ENCODE measurements at regions not wholly inside any gene's neighbourhood (a gene's known extent, or its start where the extent isn't known, plus 50 kb on each side); places are given as distances from the start of the nearest gene placed in this dataset.

DNA sequence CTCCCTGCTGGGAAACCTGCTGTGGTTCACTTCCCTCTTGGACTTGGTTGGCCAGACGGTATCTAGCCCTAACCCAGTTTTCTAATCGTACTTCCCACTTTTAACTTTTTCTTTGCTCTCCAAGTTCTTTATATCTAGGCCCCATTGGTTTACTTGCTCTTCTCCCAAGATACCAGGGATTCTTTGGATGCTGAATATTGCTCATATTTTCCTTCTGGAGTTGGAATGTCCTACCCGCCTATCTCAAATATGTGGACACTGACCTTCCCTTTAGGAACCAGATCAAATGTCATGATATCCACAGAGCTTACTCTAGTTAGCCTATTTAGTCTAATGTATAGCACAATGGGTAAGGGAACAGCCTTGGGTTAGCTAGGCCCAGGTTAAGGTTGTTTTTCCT, 228.6 kb downstream of the DACT1 start:
- Histone ChIP-seq H3K36me3 (ENCODE audit: insufficient read depth, low read length) (no peaks in the 10 kb centered on the region), H3K9me3 (ENCODE audit: low read length) (no peaks in the 10 kb centered on the region), H3K4me1 (ENCODE audit: insufficient read depth, low read length) (no peaks in the 10 kb centered on the region), H3K4me3 (ENCODE audit: low read length) (no peak overlapping the region), H3K27me3 (ENCODE audit: insufficient read depth, low read length) (no peaks in the 10 kb centered on the region), H2AFZ (ENCODE audit: low read depth, low read length) (no peak overlapping the region)

DNA sequence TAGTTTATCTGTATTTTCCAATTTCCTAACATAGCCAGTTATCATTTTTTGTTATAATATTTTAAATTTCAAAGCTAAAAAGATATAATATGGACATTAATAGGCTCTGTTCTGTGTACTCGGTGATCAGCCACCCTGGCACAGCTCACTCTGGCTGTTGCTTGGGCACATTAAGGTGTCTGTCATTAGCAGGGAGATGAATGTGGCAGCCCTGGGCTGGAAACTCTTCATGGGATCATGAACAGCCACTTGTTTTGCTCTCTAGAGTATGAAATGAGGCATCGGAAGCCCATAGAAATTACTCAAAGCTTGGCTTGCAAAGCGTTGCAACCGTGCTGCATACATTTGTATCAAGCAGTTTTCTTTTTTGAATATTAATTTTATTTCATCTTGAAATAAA, 233.2 kb downstream of the DACT1 start:
- H3K4me3 ChIP-seq (ENCODE audit: low read length), result no peak overlapping the region
- no peaks in the 10 kb centered on the region for H3K36me3 ChIP-seq (ENCODE audit: insufficient read depth, low read length)
- no peaks in the 10 kb centered on the region for H3K27me3 ChIP-seq (ENCODE audit: insufficient read depth, low read length)
- no peak overlapping the region for H2AFZ ChIP-seq (ENCODE audit: low read depth, low read length)
- H3K9me3 ChIP-seq (ENCODE audit: low read length), result no peaks in the 10 kb centered on the region
- H3K4me1 ChIP-seq (ENCODE audit: insufficient read depth, low read length), result peaks cover 15% of the 10 kb centered on the region

DNA sequence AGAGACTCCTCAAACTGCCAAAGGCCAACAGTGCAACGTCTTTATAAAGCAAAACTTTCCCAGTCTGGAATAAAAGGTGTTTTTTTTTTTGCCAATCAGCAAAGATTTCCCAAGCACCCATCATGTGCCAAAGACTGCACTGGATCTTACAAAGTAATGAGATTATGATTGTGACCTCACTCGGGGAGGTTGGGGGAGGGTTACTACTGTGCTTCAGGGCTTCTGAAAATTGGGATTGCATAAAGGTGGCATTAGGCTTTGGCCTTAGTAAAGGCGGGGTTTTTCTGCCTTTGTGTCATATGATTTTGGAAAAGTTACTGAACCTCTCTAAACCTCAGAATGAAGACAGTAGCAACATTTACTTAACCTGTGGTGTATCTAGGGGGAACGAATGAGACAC, 233.8 kb downstream of the DACT1 start:
- no peaks in the 10 kb centered on the region for H3K27me3 ChIP-seq (ENCODE audit: insufficient read depth, low read length)
- H3K4me1 ChIP-seq (ENCODE audit: insufficient read depth, low read length), result peaks cover 15% of the 10 kb centered on the region
- no peaks in the 10 kb centered on the region for H3K36me3 ChIP-seq (ENCODE audit: insufficient read depth, low read length)
- no peak overlapping the region for H2AFZ ChIP-seq (ENCODE audit: low read depth, low read length)
- H3K9me3 ChIP-seq (ENCODE audit: low read length), result no peaks in the 10 kb centered on the region
- H3K4me3 ChIP-seq (ENCODE audit: low read length), result no peak overlapping the region

- no peaks in the 10 kb centered on the region for H3K9me3 ChIP-seq (ENCODE audit: low read length)
- no peaks in the 10 kb centered on the region for H3K36me3 ChIP-seq (ENCODE audit: insufficient read depth, low read length)
- no peaks in the 10 kb centered on the region for H3K27me3 ChIP-seq (ENCODE audit: insufficient read depth, low read length)
- peaks cover 15% of the 10 kb centered on the region for H3K4me1 ChIP-seq (ENCODE audit: insufficient read depth, low read length)
- H2AFZ ChIP-seq (ENCODE audit: low read depth, low read length), result no peak overlapping the region
- H3K4me3 ChIP-seq (ENCODE audit: low read length), result no peak overlapping the region
Observed at GRCh38 chr14:58872061-58872460, 234.3 kb downstream of the DACT1 start.

- Histone ChIP-seq H3K9me3 (ENCODE audit: low read length) (no peaks in the 10 kb centered on the region), H3K4me1 (ENCODE audit: insufficient read depth, low read length) (peaks cover 15% of the 10 kb centered on the region), H3K4me3 (ENCODE audit: low read length) (no peak overlapping the region), H3K27me3 (ENCODE audit: insufficient read depth, low read length) (no peaks in the 10 kb centered on the region), H2AFZ (ENCODE audit: low read depth, low read length) (no peak overlapping the region), H3K36me3 (ENCODE audit: insufficient read depth, low read length) (no peaks in the 10 kb centered on the region)
Observed at GRCh38 chr14:58873228-58873953, 235.6 kb downstream of the DACT1 start.

DNA sequence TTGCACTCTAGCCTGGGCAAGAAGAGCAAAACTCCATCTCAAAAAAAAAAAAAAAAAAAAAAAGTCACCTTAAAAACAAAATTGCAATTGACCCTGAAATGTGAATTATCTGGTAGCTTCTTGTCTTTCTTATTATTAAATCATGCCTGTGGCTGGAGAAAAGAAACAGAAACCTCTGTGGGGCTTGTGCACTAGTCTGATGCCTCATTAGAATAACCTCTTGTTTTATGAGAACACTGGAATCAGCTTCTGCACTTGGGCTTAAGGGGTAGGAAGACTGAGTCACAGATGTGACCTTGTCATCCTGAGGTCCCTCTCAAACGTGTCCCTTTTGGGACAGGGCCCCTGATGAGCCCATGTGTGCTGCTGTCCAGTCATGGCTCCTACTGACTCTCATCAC, 237.9 kb downstream of the DACT1 start:
- Histone ChIP-seq H3K27me3 (ENCODE audit: insufficient read depth, low read length) (no peaks in the 10 kb centered on the region), H3K9me3 (ENCODE audit: low read length) (no peaks in the 10 kb centered on the region), H3K4me1 (ENCODE audit: insufficient read depth, low read length) (peaks cover 15% of the 10 kb centered on the region), H3K36me3 (ENCODE audit: insufficient read depth, low read length) (no peaks in the 10 kb centered on the region), H2AFZ (ENCODE audit: low read depth, low read length) (no peak overlapping the region), H3K4me3 (ENCODE audit: low read length) (no peak overlapping the region)

GRCh38 chr14:58876608-58877007, 238.8 kb downstream of the DACT1 start:
- Histone ChIP-seq H2AFZ (ENCODE audit: low read depth, low read length) (no peak overlapping the region), H3K9me3 (ENCODE audit: low read length) (no peaks in the 10 kb centered on the region), H3K36me3 (ENCODE audit: insufficient read depth, low read length) (no peaks in the 10 kb centered on the region), H3K4me3 (ENCODE audit: low read length) (no peak overlapping the region), H3K27me3 (ENCODE audit: insufficient read depth, low read length) (no peaks in the 10 kb centered on the region), H3K4me1 (ENCODE audit: insufficient read depth, low read length) (peaks cover 15% of the 10 kb centered on the region)

- Histone ChIP-seq H3K4me1 (ENCODE audit: insufficient read depth, low read length) (peaks cover 3% of the 10 kb centered on the region), H3K36me3 (ENCODE audit: insufficient read depth, low read length) (no peaks in the 10 kb centered on the region), H2AFZ (ENCODE audit: low read depth, low read length) (no peak overlapping the region), H3K27me3 (ENCODE audit: insufficient read depth, low read length) (no peaks in the 10 kb centered on the region), H3K4me3 (ENCODE audit: low read length) (no peak overlapping the region), H3K9me3 (ENCODE audit: low read length) (no peaks in the 10 kb centered on the region)
Observed at GRCh38 chr14:58878439-58879139, 240.8 kb downstream of the DACT1 start.

DNA sequence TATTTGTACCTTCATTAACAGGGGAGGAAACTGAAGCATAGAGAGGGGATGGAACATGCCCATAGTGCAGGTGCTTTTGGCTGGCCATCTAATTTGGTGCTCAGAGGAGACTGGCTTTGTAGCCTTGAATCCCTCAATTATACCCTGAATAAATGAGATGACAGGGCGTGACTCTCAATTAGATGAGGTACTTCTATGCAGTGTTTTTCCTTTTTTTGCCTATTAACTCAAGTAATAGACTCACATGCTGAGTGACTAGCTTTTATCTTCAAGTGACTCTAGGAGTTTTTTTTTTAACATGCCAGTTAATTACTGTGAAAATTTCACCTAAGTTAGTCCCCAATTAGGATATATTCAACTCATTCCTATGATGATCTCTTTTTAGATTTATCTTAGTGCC, 243.7 kb downstream of the DACT1 start:
- Histone ChIP-seq H3K4me1 (ENCODE audit: insufficient read depth, low read length) (no peaks in the 10 kb centered on the region), H3K9me3 (ENCODE audit: low read length) (no peaks in the 10 kb centered on the region), H3K36me3 (ENCODE audit: insufficient read depth, low read length) (no peaks in the 10 kb centered on the region), H3K27me3 (ENCODE audit: insufficient read depth, low read length) (no peaks in the 10 kb centered on the region), H3K4me3 (ENCODE audit: low read length) (no peak overlapping the region), H2AFZ (ENCODE audit: low read depth, low read length) (no peak overlapping the region)

GRCh38 chr14:58882577-58883018, 244.8 kb downstream of the DACT1 start:
- no peaks in the 10 kb centered on the region for H3K36me3 ChIP-seq (ENCODE audit: insufficient read depth, low read length)
- no peaks in the 10 kb centered on the region for H3K4me1 ChIP-seq (ENCODE audit: insufficient read depth, low read length)
- no peaks in the 10 kb centered on the region for H3K9me3 ChIP-seq (ENCODE audit: low read length)
- no peaks in the 10 kb centered on the region for H3K27me3 ChIP-seq (ENCODE audit: insufficient read depth, low read length)
- no peak overlapping the region for H2AFZ ChIP-seq (ENCODE audit: low read depth, low read length)
- H3K4me3 ChIP-seq (ENCODE audit: low read length), result no peak overlapping the region

DNA sequence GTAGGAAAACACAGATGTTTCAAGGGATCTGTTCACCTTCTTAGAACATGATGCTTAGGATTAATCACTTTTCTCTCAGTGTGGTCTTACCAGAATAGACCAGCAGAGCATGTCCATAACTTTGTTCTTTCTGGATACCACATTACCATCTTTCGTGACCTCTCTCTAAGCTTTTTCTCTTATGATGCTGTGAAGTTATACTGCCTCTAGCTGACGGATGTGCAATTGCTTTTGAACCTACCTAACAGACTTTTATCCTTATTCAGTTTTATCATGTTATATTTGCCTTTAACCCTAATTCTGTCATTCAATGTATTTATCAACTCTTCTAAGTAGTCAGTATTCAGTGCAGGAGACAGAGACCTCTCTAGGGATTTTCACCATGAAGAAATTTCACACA, 246.7 kb downstream of the DACT1 start:
- Histone ChIP-seq H3K36me3 (ENCODE audit: insufficient read depth, low read length) (no peaks in the 10 kb centered on the region), H3K4me3 (ENCODE audit: low read length) (no peak overlapping the region), H2AFZ (ENCODE audit: low read depth, low read length) (no peak overlapping the region), H3K9me3 (ENCODE audit: low read length) (no peaks in the 10 kb centered on the region), H3K4me1 (ENCODE audit: insufficient read depth, low read length) (no peaks in the 10 kb centered on the region), H3K27me3 (ENCODE audit: insufficient read depth, low read length) (no peaks in the 10 kb centered on the region)

- no peaks in the 10 kb centered on the region for H3K27me3 ChIP-seq (ENCODE audit: insufficient read depth, low read length)
- no peaks in the 10 kb centered on the region for H3K4me1 ChIP-seq (ENCODE audit: insufficient read depth, low read length)
- no peak overlapping the region for H3K4me3 ChIP-seq (ENCODE audit: low read length)
- H3K36me3 ChIP-seq (ENCODE audit: insufficient read depth, low read length), result no peaks in the 10 kb centered on the region
- no peaks in the 10 kb centered on the region for H3K9me3 ChIP-seq (ENCODE audit: low read length)
- H2AFZ ChIP-seq (ENCODE audit: low read depth, low read length), result no peak overlapping the region
Observed at GRCh38 chr14:58887931-58888330, 250.2 kb downstream of the DACT1 start.

DNA sequence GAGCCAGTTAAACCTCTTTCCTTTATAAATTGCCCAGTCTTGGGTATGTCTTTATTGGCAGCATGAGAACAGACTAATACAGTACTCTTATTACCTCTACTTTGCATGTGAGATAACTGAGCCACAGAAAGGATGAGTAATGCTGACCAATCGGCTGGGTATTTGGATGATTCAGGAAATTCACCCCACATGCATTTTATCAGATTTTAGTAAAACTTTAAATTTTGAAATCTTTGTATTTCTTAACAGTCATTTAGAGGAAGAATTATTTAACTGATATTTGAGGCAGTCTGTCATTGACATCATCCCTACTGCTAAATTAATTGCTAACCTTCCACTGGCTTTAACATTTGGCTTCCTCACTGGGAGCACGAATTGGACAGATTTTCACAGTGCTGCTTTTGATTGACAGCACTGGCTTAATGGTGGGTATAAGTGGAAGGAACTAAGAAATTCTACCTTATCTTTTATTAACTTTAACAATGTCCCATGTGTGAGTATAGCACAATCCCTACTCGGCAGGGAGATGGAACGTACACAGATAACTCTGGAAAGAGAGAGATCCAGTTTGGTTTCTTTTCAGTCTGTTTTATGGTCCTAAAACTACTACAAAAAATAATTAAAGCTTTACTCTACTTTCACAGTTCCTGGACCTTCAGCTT, 261.0 kb downstream of the DACT1 start:
- Histone ChIP-seq H3K4me1 (ENCODE audit: insufficient read depth, low read length) (no peaks in the 10 kb centered on the region), H3K36me3 (ENCODE audit: insufficient read depth, low read length) (no peaks in the 10 kb centered on the region), H3K4me3 (ENCODE audit: low read length) (no peak overlapping the region)

More for the DNA sequence above, 261.0 kb downstream of the DACT1 start:
- H3K9me3 ChIP-seq (ENCODE audit: low read length), result no peaks in the 10 kb centered on the region
- H3K27me3 ChIP-seq (ENCODE audit: insufficient read depth, low read length), result peaks cover 8% of the 10 kb centered on the region
- H2AFZ ChIP-seq (ENCODE audit: low read depth, low read length), result no peak overlapping the region

Data from neuron (in vitro differentiated cells).